ENCODE measurements at regions not wholly inside any gene's neighbourhood (a gene's known extent, or its start where the extent isn't known, plus 50 kb on each side); places are given as distances from the start of the nearest gene placed in this dataset.

DNA sequence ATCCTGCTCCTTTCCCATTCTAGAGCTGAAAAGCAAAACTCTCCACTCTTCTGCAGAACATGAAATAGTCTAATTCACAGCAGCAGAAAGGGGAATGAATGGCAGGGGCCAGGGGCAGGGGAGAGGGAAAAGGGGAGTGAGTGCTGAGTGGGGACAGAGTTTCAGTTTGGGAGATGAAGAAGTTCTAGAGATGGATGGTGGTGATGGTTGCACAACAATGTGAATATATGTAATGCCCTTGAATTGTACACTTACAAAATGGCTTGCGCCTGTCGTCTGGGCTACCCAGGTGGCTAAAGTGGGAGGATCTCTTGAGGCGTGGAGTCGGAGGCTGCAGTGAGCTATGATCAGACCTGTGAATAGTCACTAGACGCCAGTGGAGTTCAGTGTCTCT is 78.5 kb upstream of the MEF2A start:
- TF ChIP-seq GATA2 (IDR thresholded peaks at IDR 0.05; ENCODE audit: low read depth, low read length) (no peak), GATA3 (IDR thresholded peaks at IDR 0.05; ENCODE audit: low read depth, low read length) (no peak)

Data from SH-SY5Y (cell line).